Activated CD4-positive, alpha-beta T cell treated with anti-CD3 and anti-CD28 coated beads, Interleukin-2, amount 50 U/mL, for 1 hour (primary cell): ENCODE measurements at regions not wholly inside any gene's neighbourhood (a gene's known extent, or its start where the extent isn't known, plus 50 kb on each side); places are given as distances from the start of the nearest gene placed in this dataset.
"Not testable (repeated sequence)": the region's sequence is repeated elsewhere in the genome, so short reads cannot be mapped to it uniquely, and the experiment has no call there.

ENCODE experiments used
- DNase-seq: peaks from one replicate; pipeline ENCODE4 v3.0.0-alpha.2; 2020

GRCh38 chr3:137820366-137820765 is 56.3 kb downstream of the SOX14 start:
- DNase-seq, result no peak

DNA sequence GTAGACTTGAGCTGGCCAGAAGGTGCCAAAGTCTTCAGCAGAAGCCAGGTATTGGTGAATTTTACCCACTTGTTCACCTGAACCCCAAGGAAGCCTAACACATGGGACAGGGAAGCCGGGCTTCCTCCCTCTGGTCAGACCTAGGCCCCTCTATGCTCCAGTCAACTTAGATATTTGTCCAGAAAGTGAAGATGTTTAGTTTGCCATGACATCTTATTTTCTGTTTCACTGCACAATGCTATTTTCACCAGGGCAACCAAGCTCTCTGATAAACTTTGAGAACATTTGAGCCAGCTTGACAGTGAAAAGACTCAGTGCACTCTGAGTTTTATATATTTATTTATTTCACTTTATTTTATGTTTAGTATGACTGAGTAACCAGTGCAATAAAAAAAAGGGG is 71.0 kb downstream of the SOX14 start:
- DNase-seq, result no peak

DNA sequence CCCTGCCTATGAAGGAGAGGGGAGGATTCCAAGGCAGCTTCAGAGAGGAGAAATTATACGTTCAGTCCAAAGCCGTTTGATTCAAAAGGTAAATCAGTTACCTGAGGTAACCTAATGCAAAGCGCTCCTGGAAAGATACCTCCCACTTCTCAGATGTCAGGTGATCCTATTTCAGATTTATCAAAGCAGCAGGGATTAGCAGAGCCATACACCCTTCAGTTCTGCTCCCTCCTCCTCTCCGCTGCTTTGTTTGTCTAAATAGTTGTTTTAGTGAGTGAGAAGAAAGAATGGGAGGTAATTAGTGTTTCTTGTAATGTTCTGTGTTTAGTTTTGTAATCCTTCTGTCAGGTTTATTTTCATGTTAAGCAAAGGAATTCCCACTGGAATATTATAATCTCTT is 81.1 kb downstream of the SOX14 start:
- no peak for DNase-seq

DNA sequence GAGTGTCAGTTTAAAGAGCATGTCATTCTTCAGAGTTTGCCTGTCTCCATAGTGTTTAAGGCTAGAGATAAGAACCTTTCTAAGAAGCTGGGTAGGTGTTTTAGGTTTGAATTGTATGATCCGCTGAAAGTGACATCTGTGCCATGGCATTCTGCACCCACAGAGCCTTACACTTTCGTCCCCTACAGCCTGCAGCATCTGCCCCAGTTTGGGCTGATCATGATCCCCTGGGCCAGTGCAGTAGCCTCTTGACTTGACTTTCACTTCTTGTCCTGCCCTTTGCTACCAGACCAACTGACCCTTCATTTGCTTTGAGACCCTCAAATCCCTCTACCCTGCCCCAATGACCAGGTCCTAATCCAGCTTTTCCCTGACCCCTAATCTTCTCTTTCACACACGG is 81.6 kb downstream of the SOX14 start:
- no peak for DNase-seq

GRCh38 chr3:137852391-137852830 is 88.3 kb downstream of the SOX14 start:
- DNase-seq, result no peak

GRCh38 chr3:137854533-137855261 is 90.6 kb downstream of the SOX14 start:
- DNase-seq, result no peak

DNA sequence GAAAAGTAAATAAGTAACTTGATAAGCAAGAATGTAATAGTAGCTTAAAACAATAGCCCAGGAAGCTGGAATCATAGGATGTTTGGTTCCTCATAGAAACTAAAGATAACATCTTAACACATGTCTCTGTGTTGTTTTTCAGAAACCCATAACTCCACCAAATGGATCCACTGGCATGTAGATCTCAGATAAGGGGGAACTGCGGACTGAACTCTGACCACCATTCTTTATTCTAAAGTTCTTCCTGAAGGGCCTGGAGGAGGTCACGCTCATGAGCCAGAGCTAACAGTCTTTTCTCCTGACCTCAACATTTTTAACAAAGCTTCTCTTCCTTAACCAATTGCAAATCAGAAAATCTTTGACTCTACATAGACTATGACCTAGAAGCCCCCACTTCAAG is 101.9 kb downstream of the SOX14 start:
- DNase-seq, result no peak

DNA sequence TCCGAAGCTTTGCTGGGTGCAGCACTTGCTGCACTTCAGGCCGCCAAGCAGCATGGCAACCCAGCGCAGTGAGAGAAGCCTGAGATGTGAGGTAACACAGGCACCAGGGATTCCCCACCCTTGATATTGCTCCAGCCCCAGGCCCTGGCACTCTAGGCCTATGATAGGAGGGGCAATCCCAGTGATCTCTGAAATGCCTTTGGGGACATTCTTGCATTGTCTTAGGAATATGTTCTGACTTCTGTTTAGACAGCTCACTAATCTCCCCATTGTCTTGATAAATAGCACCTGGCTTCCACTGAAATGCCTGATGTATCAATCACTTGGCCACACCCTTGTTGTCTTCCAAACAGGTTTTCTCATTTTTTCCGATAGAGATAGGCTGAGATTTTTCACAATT is 102.8 kb downstream of the SOX14 start:
- no peak for DNase-seq

DNA sequence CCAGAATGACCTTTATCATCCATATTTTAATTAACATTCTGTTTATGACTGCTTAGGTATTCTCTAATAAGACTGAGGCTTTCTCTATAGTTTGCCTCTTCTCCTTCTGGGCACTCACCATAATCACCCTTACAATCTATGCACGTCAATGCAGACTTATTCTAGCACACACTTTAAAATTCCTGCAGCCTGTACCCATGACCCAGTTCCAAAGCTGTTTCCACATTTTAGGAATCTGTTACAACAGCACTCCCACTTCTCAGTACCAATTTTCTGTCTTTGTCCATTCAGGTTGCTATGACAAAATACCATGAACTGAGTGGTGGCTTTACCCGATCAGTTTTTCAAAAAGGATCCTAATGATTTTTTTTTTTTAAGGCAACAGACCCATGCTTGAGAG is 103.5 kb downstream of the SOX14 start:
- DNase-seq, result no peak

GRCh38 chr3:137869022-137869421 is 104.9 kb downstream of the SOX14 start:
- DNase-seq, result no peak

- DNase-seq, result not testable (repeated sequence)
Measured at GRCh38 chr3:137872589-137872988, 108.5 kb downstream of the SOX14 start.

DNA sequence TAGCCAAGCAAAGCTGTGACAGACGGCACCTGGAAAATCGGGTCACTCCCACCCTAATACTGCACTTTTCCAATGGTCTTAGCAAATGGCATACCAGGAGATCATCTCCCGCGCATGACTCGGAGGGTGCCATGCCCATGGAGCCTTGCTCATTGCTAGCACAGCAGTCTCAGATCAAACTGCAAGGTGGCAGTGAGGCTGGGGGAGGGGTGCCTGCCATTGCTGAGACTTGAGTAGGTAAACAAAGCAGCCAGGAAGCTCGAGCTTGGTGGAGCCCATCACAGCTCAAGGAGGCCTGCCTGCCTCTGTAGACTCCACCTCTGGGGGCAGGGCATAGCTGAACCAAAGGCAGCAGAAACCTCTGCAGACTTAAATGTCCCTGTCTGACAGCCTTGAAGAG is 113.1 kb upstream of the CLDN18 start:
- not testable (repeated sequence) for DNase-seq

- DNase-seq, result no peak
Measured at GRCh38 chr3:137906985-137907649, 102.8 kb upstream of the CLDN18 start.

DNA sequence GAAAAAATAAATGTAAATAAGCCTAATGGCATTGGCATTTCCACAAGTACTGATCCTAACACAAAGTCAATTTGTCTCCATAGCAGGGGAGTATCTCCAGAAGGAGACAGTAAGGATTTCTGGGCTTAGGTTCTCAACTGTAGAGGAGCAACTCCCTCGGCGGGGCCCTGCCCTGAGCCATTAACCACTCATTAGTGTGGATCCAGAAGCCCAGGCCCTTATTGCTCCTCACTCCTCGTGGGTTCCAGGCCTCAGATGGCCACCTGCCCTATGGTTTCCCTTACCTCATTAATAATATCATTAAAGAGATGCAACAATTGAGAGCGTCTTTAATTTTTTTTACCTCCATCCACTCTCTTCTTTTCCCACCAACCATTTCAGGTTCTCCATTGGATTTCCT is 85.3 kb upstream of the CLDN18 start:
- no peak for DNase-seq

DNA sequence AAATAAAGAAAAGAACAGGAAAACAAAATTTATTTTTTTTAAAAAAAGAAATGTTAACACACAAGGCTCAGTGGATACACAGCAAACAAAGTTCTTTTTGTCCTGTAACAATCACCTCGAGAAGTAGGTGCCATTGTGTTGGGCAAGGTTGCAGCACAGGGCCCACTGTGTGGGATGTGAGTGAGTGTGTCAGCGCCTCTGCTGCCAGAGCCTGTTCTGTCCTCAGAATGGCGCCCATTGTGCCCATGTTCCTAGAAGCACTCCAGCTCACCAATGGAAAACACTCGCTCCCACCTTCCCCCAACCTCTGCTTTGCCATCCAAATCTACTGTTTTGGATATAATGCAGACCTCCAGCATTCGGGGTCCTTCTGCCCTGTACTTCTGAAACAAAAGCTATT is 84.9 kb upstream of the CLDN18 start:
- no peak for DNase-seq

- DNase-seq, result no peak
Measured at GRCh38 chr3:137926991-137927390, 83.0 kb upstream of the CLDN18 start.

GRCh38 chr3:137930976-137931375 is 79.0 kb upstream of the CLDN18 start:
- DNase-seq, result no peak

- DNase-seq, result no peak
Measured at GRCh38 chr3:137938876-137939275, 71.1 kb upstream of the CLDN18 start.

DNA sequence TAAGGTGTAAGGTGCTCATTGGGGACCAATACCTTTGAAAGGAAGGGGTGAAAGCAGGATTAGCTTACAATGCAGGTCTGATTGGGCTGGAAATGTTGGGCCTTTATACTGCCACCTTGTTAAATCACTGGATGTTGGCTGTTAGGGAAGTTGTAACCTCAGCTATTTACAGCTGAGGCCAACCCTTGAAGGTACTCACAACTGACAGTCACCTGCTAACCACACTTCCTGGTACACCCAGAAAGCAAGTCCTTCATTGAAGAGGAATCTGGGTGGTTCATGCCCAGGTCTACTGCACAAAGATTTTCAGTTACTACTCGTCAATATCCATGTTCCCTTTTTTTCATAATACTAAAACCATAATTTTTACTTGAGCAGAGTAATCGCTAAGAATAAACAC is 65.4 kb upstream of the CLDN18 start:
- DNase-seq, result no peak

GRCh38 chr3:137946356-137946973 is 63.5 kb upstream of the CLDN18 start:
- DNase-seq, result peak; percentile 41

- DNase-seq, result no peak
Measured at GRCh38 chr3:137947117-137947516, 62.8 kb upstream of the CLDN18 start.

- no peak for DNase-seq
Measured at GRCh38 chr3:137948400-137949072, 61.4 kb upstream of the CLDN18 start.

DNA sequence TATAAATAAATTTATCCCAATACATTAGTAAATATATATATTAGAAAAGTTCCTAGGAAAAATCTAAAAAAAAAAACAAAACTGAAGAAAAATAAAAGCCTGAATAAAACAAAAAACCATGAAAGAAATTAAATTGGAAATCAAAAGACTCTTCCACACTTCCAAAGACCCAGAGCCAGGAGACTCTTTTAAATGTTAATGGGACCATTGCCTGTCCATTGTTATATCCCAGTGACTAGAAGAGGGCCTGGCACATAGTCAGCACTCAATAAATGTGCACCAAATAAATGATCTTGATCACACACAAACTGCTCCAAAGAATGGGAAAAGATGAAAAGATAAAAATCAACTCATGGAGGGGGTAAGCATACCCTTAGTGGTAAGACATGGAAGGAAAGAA is 51.3 kb upstream of the CLDN18 start:
- DNase-seq, result no peak
